Tibial nerve (tissue), 3 donors: ENCODE measurements at regions not wholly inside any gene's neighbourhood (a gene's known extent, or its start where the extent isn't known, plus 50 kb on each side); places are given as distances from the start of the nearest gene placed in this dataset.

Experiments
- CTCF ChIP-seq, 5 experiments: fragments of 200-600 bp in 3 of 5; fragments of 450-650 bp in 2 of 5; sonication (generic) in 3 of 5; IDR thresholded peaks; one replicate each; pipeline ENCODE4 v1.5.1; 2016 to 2019; ENCODE audit warnings: antibody characterized with exemption in 5 of 5, mild to moderate bottlenecking in 3 of 5, moderate library complexity in 2 of 5
- POLR2A ChIP-seq, 2 donors: fragments of 450-650 bp; IDR thresholded peaks; one replicate each; pipeline ENCODE4 v1.6.1; 2017; ENCODE audit warnings: antibody characterized with exemption in 2 of 2, mild to moderate bottlenecking in 2 of 2, moderate library complexity in 2 of 2

- TF ChIP-seq CTCF (IDR thresholded peaks at IDR 0.05) (no peak), POLR2A (IDR thresholded peaks at IDR 0.05) (no peak)
These were observed 116.9 kb downstream of the CD47 start for GRCh38 chr3:107973961-107974360.
